HG03432 (cell line): ENCODE measurements at regions not wholly inside any gene's neighbourhood (a gene's known extent, or its start where the extent isn't known, plus 50 kb on each side); places are given as distances from the start of the nearest gene placed in this dataset.
"Not testable (repeated sequence)": the region's sequence is repeated elsewhere in the genome, so short reads cannot be mapped to it uniquely, and the experiment has no call there.

ENCODE experiments used
- ATAC-seq: cut with Tn5 transposase; IDR thresholded peaks from one replicate; pipeline ENCODE4 v1.9.1; 2021; ENCODE audit warnings: mild to moderate bottlenecking, moderate library complexity; ENCODE audit not compliant: unreplicated experiment

- ATAC-seq = no peak
Observed at GRCh38 chr5:156219483-156220005, 107.4 kb upstream of the SGCD start.

DNA sequence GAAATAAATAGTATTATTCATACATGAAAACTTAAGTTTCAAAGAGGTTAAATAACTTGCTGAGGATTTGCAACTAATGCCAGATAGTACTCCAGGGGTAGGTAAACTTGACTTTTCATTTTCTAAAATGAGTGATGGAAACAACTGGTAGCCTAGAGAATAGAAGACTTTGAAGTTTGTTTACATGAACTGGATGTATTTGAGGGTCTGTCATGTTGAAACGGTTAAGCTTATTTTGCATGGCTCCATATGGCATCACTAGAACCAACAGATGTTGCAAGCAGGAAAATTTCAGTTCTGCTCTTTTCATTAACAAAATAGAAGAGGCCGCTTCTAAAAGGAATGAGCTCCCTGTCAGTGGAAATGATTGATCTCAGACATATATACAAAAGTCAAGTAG, 105.1 kb upstream of the SGCD start:
- no peak for ATAC-seq

- no peak for ATAC-seq
Observed at GRCh38 chr5:156223547-156223946, 103.4 kb upstream of the SGCD start.

DNA sequence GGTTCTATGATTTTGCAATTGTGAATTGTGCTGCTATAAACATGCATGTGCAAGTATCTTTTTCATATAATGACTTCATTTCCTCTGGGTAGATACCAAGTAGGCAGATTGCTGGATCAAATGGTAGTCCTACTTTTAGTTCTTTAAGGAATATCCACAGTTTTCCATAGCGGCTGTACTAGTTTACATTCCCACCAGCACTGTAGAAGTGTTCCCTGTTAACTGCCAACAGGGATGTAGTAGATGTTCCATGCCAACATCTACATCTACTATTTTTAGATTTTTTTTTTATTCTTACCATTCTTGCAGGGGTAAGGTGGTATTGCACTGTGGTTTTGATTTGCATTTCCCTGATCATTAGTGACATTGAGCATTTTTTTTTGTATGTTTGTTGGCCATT, 100.5 kb upstream of the SGCD start:
- not testable (repeated sequence) for ATAC-seq

- no peak for ATAC-seq
Observed at GRCh38 chr5:156230887-156231286, 96.1 kb upstream of the SGCD start.

GRCh38 chr5:156232251-156232869, 94.6 kb upstream of the SGCD start:
- ATAC-seq = no peak

DNA sequence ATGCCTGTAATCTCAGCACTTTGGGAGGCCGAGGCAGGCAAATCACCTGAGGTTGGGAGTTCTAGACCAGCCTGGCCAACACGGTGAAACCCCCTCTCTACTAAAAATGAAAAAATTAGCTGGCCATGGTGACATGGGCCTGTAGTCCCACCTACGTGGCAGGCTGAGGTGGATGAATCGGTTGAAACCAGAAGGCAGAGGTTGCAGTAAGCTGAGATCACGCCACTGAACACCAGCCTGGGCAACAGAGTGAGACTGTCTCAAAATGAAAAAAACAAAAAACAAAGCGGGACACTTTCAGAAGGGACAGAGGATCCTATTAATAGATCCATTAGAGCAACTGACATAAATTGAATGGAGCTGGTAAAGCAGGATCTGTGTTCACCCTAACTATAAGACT, 89.6 kb upstream of the SGCD start:
- ATAC-seq = no peak

DNA sequence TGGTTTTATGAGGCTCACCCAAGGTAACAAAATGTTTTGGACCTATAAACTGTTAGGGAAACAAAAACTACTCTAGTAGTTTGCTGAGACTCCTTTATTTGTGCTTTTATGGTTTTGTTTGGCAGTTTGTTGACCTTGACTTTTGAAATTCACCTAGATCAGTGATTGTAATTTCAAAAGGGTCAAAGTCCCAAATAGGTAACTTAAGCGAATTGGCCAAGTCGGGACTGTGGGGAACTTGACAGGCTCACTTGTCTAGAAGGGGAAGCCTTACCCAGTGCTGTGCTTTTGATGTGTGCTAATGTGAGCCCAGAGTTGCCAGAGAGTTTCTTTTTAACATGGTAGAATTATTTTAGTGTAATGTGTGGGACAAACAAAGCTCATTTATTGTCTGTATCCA, 87.2 kb upstream of the SGCD start:
- no peak for ATAC-seq

GRCh38 chr5:156240414-156240813, 86.5 kb upstream of the SGCD start:
- ATAC-seq = no peak

DNA sequence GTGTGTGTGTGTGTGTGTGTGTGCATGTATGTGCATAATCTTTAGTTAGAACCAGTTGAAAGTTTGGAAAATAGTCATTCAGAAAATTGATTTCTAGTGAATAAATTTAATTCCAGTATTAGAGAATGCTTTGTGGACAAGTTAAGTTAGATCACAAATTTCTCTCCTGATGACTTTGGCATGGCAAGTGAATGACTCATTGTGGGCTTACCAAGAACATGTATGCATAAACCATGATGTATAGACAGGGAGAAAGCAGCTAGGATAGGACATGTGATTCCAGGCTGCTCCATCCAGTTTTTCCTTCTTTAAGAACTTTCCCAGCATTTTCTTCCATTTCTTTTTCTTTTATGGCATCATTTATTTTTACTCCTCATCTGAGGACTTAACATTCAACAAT, 85.7 kb upstream of the SGCD start:
- no peak for ATAC-seq

GRCh38 chr5:156245895-156246294, 81.1 kb upstream of the SGCD start:
- no peak for ATAC-seq

- ATAC-seq = no peak
Observed at GRCh38 chr5:156251076-156251475, 75.9 kb upstream of the SGCD start.

GRCh38 chr5:156253130-156253529, 73.8 kb upstream of the SGCD start:
- ATAC-seq = no peak

DNA sequence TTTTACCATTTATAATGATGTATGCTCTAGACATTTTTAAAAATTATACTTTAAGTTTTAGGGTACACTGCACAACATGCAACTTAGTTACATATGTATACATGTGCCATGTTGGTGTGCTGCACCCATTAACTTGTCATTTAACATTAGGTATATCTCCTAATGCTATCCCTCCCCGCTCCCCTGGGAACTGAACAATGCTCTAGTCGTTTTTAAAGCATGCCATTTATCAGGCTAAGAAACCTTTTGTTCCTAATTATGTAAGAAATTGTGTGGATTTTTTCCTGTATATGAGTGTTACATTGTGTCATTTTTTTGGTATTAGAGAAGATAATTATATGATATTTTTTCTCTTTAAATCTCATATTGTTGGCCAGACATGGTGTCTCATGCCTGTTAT, 72.8 kb upstream of the SGCD start:
- no peak for ATAC-seq

- no peak for ATAC-seq
Observed at GRCh38 chr5:156256642-156257041, 70.3 kb upstream of the SGCD start.

DNA sequence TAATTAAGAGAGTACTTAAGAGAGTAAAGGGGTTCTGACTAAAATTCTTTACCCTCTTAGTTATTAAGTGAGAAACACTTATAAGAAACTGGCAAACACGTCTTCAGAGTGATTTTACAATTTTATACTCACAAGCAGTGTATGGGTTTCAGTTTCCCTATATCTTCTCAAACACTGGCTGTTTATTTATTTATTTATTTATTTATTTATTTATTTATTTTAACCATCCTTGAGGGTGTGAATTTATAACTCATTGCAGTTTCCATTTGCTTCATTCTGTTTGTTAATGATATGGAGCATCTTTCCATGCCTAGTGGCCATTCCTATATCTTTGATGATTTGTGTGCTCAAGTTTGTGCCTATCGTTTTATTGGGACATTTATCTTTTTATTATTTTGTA, 68.0 kb upstream of the SGCD start:
- ATAC-seq = no peak

DNA sequence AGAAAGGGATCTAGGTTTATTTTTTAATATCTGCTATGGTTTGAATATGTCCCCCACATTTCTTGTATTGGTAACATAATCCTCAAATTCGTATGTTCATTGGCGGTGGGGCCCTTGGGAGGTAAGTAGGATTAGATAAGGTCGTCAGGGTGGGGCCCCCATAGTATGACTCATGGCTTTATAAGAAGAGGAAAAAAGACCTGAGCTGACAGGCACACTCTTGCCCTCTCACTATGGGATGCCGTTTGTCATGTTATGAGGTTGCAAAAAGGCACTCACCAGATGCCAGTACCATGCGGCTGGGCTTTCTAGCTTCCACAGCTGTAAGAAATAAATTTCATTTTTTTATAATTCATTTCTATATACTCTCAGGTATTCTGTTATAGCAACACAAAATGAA, 67.3 kb upstream of the SGCD start:
- ATAC-seq = no peak

- no peak for ATAC-seq
Observed at GRCh38 chr5:156261275-156261939, 65.6 kb upstream of the SGCD start.

GRCh38 chr5:156271569-156271968, 55.4 kb upstream of the SGCD start:
- ATAC-seq = no peak

- ATAC-seq = no peak
Observed at GRCh38 chr5:156272139-156272538, 54.8 kb upstream of the SGCD start.

DNA sequence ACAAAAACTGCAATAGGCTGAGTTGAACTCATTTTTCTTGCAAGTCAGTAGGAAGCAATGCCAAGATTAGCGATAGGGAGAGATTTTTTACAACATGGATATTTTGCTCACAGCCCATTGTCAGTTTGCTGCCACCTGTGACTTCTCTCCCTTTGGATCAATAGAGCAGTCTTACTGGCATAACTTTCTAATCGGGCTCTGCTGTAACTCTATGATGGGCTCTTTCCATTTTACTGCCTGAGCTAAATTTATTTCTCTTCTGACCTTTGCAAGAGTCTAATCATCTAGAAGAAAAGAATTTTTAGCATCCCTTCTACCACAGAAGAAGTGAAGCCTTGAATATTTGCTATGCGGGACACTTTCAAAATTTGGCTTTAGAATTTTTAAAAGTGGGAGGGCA, 53.6 kb upstream of the SGCD start:
- ATAC-seq = no peak

DNA sequence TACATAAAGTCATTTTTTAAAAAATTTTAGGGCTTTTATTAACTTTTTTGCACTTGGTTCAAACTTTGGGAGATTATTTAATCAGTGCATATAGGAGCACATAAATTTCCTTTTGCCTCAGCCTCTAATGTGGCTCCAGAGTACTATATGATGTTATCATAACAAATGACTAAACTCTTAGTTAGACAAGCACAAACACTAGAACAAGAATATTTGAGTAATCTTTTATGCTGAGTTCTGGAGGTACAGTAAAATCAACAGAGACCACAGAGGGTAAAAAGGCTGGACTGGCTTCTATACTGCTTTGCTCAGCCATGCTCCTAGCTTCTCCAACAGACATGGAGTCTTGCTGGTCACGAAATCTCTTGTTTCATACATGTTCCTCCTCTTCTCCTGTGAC, 52.5 kb upstream of the SGCD start:
- no peak for ATAC-seq
